ENCODE measurements at regions not wholly inside any gene's neighbourhood (a gene's known extent, or its start where the extent isn't known, plus 50 kb on each side); places are given as distances from the start of the nearest gene placed in this dataset.
"Not testable (repeated sequence)": the region's sequence is repeated elsewhere in the genome, so short reads cannot be mapped to it uniquely, and the experiment has no call there.

- DNase-seq (ENCODE audit: low read depth in 2 of 2) = no peak
Observed at GRCh38 chr3:124633524-124633923, 96.7 kb upstream of the UMPS start.

GRCh38 chr3:124634210-124635168 is 95.8 kb upstream of the UMPS start:
- DNase-seq (ENCODE audit: low read depth in 2 of 2) = no peak

- DNase-seq (ENCODE audit: low read depth in 2 of 2) = no peak
Observed at GRCh38 chr3:124635169-124635539, 95.1 kb upstream of the UMPS start.

GRCh38 chr3:124636101-124636862 is 94.0 kb upstream of the UMPS start:
- DNase-seq (ENCODE audit: low read depth in 2 of 2) = no peak

DNA sequence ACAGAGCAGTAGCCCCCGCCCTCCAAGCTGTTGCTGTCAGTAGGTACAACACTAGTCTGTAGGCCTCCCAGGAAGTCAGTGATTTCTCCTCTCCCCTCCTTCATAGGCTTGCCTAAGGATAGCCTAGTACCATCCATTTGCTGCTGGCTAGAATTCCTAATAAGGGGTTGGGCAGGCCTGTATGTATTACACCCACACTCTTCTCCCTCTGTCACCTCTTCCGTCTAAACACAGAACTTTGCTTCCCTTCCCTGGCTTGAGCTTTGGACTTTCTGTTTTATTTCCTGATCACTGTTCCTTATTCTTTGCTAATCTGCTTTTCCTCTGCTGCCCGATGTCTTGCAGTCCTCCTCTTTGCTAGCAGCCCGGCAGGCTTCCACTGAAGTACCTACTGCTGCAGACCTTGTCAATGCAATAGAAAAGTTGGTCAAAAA is 93.4 kb upstream of the UMPS start:
- no peak for DNase-seq (ENCODE audit: low read depth in 2 of 2)

GRCh38 chr3:124639406-124640237 is 90.6 kb upstream of the UMPS start:
- DNase-seq (ENCODE audit: low read depth in 2 of 2) = no peak

DNA sequence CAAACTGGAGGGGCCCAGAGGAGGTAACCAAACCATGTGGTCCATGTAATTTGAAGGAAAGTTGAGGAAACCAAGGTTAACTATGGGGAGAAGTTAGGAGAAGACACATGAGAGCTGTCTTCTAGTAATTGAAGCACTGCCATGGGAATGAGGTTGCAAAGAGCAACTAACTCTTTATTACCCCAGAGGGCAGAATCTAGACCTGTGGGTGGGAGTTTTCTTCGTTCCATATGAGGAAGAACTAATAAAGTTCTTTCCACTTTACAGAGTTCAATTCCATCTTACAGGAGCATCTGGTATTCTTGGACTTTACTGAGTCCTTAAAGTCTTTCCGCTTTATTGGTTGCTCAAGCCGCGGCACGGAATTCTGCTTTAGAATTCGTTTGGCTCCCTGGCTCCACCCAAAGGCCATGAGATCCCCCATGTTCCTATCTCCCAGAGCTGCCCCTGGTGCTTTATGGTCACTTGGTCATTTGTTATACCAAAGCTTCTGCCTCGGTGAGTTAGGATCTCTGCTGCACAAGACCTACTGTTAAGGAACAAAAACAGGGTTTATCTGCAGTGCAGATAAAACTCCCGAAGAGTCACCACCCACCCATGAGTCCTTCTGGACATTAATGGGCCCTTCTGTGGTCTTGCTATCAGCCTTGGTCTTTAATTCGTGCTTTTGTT is 89.5 kb upstream of the UMPS start:
- DNase-seq (ENCODE audit: low read depth in 2 of 2) = no peak

DNA sequence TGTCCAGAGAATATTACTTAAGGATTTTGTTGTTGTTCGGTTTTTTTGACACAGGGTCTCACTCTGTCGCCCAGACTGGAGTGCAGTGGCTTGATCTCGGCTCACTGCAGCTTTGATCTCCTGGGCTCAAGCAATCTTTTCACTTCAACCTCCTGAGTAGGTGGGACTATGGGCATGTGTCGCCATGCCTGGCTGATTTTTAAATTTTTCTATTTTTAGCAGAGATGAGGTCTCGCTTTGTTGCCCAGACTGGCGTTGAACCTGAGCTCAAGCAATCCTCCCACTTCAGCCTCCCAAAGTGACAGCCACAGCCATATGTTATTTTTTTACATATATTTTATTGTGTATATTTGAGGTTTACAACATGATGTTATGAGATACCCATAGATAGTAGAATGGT is 86.8 kb upstream of the UMPS start:
- DNase-seq (ENCODE audit: low read depth in 2 of 2) = no peak

- not testable (repeated sequence) for DNase-seq (ENCODE audit: low read depth in 2 of 2)
Observed at GRCh38 chr3:124646186-124646585, 84.1 kb upstream of the UMPS start.

DNA sequence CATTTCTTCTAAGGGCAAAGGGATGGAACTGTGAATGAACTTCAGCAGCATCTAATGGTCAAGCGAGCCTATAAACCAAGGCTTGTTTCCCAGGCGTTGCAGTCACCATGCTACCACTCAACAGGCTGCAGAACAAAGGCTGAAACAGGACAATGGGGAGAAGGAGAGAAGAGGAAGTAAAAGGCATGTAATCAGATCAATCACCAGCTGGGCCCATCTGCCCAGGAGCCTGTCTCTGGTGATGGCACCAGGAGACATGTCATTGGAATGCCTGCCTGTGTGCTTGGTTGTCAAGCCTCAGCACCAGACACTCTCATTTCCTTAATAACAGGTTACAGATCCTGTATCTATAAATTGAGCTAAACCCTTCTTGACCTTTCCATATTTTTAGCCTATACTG is 81.7 kb upstream of the UMPS start:
- DNase-seq (ENCODE audit: low read depth in 2 of 2) = no peak

GRCh38 chr3:124650798-124651197 is 79.5 kb upstream of the UMPS start:
- DNase-seq (ENCODE audit: low read depth in 2 of 2) = no peak

- DNase-seq (ENCODE audit: low read depth in 2 of 2) = not testable (repeated sequence)
Observed at GRCh38 chr3:124651416-124651815, 78.8 kb upstream of the UMPS start.

GRCh38 chr3:124652009-124652408 is 78.2 kb upstream of the UMPS start:
- no peak for DNase-seq (ENCODE audit: low read depth in 2 of 2)

DNA sequence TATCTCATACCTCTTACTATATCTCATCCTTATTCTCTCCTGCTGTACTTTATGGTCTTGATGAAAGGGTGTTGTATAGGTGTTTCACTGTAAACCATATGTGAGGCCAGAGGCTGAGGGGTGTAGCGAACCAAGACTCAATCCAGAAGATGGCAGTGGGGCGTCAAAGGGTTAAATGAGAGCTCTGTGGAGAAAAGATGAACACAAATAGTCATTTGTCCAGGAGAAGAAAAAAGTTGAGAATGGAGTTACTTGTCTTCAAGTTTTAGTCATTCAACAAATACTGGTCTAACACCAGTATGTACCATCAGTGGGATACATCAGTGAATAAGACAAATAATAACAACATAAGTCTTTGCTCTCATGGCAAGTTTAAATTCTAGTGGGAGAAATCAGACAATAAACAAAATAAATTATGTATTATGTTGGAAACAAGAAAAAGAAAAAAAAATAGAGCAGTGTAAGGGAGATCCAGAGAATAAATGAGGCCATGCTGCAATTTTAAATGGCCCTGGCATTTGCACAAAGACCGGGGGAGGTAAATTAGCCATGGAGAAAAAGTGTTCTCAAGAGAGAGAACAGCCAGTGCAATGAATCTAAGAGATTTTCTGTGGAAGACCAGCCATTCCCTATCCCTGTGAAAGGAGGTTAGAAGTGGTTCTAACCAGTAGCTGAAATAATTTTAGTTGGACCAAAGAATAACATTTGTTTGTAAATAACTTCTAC is 77.0 kb upstream of the UMPS start:
- no peak for DNase-seq (ENCODE audit: low read depth in 2 of 2)

DNA sequence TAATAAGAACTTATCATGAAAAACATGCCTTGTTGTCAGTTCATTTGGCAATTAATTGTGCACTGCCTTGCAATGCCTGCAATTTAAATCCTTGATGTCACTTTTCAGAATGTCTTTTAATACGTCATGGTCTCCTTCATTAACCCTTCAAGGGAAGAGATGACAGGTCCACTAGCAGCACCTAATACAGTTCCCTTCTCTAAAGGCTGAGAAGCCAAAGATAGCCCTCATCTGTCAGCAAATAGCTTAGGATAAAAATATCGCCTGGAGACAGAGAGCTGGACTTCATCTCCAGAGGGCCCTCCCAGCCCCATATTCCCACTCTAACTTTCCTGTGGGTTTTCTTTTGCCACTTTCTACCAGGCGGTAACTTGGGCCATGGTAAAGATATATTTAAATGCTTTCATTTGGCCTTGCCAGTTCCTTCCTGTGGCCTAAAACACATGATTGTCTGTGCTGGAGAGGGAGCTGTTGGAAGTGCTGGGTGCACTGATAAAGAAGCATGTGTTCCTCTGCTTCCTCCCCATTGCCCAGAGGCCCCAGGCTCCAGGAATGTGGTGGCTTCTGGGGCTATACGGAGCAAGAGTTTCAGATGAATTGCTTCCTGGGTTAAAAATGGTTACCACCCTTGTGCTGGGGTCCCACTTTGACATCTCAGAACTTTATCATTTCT is 76.3 kb upstream of the UMPS start:
- DNase-seq (ENCODE audit: low read depth in 2 of 2) = no peak

DNA sequence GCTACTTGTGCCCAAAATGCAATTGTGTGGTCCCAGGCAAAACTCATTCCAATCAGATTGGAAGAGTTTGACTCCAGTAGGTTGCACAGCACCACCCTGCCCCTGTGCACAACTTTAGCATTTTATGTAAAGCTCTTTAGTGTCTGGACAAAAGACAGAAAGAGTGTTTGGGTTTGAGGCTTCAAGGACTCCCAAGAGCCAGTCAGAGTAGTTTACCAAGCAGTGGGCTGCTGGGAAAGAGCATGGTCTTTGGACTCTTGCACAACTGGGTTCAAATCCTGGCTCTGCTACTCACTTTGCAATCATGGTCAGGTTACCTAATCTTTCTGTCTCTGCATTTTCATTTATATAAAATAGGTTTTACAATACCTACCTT is 75.8 kb upstream of the UMPS start:
- DNase-seq (ENCODE audit: low read depth in 2 of 2) = no peak

DNA sequence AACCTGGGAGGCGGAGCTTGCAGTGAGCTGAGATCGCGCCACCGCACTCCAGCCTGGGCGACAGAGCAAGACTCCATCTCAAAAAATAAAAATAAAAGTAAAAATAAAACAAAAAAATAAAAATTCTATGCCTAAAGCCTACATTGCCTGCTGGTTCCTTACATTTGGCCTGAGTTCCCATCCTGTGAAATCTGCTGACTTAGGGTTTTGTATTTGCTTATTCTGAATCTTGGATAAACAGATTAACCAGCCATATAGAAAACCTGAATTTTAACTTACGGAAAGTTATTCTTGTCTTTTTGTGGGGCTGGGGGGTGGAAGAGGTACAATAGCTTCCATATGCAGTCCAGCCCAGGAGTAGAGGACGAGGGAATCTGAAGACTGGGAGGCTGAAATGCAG is 73.7 kb upstream of the UMPS start:
- no peak for DNase-seq (ENCODE audit: low read depth in 2 of 2)

- DNase-seq (ENCODE audit: low read depth in 2 of 2) = no peak
Observed at GRCh38 chr3:124657138-124657537, 73.1 kb upstream of the UMPS start.

DNA sequence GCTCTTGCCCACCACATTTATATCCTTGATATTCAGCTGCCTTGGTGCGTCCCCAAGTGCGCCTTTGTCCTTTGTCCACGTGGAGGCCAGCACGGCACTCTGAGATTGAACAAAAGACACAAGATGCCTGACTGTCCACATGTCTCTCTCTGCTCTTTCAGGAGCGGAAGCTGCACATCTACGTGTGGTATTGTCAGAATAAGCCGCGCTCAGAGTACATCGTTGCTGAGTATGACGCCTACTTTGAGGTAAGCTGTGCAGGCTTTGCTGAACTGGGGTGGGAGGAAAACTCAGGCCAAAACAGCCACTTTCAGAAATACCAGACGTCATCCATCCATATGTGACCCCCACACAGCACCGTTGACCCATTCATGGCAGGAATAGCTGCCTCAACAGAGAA is 72.0 kb upstream of the UMPS start:
- no peak for DNase-seq (ENCODE audit: low read depth in 2 of 2)

GRCh38 chr3:124659175-124659574 is 71.1 kb upstream of the UMPS start:
- DNase-seq (ENCODE audit: low read depth in 2 of 2) = no peak

Measured in stimulated activated CD4-positive, alpha-beta T cell treated with anti-CD3 and anti-CD28 coated beads, Interleukin-1b, Interleukin-23, amount 100 ng/mL, for 1 hour (primary cell).